ENCODE measurements at regions not wholly inside any gene's neighbourhood (a gene's known extent, or its start where the extent isn't known, plus 50 kb on each side); places are given as distances from the start of the nearest gene placed in this dataset.
A peak's percentile ranks its signal among the peaks of the same experiment; 100 is the strongest.
"Not testable (repeated sequence)": the region's sequence is repeated elsewhere in the genome, so short reads cannot be mapped to it uniquely, and the experiment has no call there.

DNA sequence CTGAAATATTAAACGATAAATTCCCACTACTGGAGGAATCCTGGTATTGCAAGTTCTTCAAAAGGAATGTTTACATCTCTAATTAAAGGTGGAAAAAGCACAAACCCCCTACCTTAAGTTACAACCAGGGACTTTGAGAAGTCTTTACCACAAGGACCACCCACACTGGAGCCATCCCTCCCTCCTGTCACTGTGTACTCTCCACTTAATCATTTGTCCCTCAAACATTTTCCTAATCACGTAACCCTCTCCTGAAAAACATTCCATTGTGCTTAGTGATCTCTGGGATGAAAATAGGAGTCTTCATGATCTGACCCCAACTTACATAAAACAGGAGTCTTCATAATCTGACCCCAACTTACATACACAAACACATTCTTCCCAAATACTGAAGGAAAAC is 85.7 kb downstream of the SUCLG1 start:
- no peak for DNase-seq

DNA sequence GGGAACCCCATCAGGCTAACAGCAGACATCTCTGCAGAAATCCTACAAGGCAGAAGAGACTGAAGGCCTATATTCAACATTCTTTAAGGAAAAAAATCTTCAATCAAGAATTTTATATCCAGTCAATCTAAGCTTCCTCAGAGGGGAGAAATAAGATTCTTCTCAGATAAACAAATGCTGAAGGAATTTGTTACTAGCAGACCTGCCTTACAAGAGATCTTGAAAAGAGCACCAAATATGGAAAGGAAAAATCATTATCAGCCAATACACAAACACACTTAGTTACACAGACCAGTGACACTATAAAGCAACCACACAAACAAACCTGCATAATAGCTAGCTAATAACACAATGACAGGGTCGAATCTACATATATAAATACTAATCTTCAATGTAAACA is 96.5 kb downstream of the SUCLG1 start:
- no peak for DNase-seq

DNA sequence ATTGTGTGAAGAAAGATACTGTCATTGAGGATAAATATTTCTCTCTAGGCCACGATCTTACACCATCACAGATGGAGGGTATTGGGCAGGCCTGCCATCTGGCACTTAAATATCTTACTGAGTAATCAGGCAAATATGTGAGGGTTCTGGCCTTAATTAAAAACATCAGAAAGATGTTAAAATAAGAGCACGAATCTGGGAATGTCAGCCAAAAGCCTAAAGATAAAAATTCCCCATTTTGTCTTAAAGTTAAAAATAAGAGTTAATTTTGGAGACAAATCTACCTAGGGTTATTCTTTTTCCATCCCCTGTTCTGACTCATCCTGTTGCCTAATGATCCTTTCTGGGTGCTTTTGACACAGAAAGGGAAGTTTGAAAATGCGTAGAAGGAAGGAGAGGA is 121.0 kb downstream of the SUCLG1 start:
- no peak for DNase-seq

DNA sequence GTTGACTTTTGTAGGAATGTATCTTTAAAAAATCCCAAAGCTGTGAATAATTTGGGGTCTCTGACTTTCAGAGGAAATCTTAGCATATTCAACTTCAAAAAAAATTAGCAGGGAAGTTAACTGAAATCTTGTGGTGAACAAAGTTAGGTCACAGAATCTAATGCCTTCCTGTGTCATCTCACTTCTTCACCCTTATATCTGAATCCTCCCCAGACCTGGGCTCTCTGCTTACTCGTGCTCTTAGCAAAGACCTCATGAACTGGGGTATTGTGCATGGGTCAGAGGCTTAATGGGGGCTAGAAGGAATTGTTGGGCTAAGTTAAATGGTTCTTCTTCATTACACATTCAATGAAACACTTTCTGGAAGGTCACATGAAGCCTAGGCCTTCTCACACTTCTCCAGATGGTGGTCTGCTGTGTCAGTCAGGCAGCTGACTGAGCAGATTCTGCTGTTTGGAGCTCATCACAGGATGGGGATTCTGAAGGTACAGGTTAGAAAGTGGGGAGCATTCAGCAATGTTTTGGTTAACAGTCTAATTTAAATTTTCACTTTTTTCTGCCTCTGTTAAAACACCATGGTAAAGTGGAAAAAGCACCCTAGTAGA is 131.3 kb downstream of the SUCLG1 start:
- no peak for DNase-seq

DNA sequence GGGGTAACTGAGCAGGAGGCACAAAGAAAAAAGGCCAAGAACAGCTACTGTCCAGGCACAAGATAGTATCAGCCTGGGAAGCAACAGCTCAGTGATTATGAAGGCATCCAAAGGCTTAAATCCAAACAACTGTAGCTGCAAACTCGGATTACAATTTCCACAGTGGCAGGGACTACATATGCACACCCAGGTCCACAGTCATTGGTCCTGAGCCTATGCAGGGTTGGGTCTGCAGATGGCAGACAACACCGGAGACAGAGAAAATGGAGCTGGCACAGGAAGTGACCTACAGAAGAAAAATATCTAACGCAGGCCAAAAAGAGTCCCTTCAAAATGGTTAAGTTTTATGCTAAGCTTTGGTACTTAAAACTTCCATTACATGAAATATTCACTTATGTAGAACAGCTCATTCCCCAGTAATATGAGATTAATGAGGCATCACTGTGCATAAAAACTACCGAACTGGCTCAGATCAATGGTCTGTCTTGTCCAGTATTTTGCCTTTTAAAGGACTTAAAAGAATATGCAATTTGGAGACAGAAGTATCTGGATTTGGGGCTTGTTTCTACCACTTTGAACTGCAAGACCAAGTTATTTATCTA is 132.1 kb downstream of the SUCLG1 start:
- DNase-seq = no peak

DNA sequence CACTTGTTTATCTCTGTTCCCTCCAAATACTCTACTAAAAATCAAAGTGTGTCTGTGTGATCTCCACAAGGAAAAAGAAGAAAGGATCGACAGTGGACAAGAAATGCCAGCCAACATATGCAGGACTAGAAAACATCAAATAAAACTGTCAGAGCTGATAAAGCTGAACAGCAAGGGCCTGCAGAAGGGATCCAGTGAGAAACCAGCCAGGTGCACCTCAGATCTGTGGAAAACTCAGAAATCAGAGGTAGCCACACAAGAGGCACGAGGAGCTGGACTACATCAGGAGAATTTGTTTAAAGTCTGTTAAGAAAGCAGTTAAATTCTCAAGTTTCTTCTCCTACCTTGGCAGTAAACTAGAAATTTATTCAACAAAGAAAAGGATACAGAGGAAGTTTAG is 135.2 kb downstream of the SUCLG1 start:
- DNase-seq = no peak

DNA sequence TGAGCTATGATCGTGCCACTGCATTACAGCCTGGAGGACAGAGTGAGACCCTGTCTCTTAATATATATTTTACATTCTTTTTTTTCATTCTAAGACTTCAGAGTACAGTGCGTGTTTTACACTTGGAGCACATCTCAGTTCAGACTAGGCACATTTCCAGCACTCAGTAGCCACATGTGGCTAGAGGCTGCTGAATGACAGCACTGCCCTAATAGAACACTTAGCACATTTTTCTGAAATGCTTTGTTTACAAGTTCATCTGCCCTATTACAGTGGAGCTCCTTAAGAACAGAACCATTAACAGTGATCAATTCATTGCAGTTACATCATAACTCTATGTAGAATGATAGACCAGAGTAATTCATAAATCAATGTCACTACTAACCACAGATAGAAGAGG is 138.1 kb downstream of the SUCLG1 start:
- DNase-seq = no peak

DNA sequence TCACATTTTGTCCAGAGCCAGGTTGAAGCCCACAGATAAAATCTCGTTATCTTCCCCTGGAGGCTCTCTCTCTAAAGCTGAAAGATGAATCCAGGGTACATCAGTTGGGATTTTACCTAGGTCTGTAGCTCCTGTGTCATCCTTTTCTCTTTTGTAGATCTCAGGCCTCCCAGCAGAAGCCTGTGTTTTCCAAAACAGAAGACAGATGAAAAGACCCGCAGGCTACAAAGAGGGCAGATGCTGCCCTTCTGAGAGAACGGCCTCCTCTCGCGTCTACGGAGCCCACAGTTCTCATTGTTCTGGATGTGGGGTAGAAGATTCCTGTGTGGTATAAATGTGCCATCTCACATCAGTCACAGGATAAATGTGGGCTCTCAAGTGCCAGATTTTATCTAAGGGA is 139.5 kb downstream of the SUCLG1 start:
- no peak for DNase-seq

DNA sequence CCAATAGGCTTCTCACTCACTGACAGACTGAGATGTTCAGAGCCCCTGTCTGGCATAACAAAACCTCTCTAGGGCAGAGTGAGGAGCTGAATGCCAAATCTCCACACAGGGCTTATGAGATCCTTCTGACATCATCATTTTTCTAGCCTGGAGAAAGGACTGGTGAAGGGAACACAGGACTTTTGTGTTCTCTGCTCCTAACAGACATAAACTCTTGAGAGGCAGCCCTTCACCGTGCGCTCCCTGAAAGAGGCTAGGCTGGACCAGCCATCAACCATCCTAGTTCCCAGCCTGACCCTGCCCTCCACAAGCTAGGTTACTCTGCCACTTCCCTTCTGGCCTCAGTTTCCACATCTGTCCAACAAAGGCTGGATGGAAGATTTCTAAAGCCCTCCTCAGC is 141.9 kb downstream of the SUCLG1 start:
- DNase-seq = no peak

DNA sequence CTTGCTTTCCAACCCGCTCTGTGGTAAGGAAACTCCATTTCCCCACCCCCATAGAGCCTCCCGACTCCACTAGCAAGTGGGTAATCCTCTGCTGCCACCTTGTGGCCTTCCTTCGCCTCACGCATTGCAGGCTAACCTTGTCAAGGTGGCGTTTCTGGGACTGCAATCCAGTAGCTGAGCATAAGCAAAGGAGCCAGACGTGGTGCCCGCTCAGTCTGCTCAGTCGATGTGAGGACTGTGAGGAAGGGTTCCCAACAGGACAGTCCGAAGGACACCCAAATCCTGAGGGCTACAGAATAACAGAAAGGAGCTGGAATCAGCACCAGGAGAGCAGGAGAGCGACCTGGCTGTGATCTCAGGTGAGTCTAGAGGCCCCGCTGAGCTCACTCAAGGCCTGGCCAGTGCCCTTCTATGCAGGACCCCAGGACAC is 144.2 kb downstream of the SUCLG1 start:
- DNase-seq = peak; percentile 64

DNA sequence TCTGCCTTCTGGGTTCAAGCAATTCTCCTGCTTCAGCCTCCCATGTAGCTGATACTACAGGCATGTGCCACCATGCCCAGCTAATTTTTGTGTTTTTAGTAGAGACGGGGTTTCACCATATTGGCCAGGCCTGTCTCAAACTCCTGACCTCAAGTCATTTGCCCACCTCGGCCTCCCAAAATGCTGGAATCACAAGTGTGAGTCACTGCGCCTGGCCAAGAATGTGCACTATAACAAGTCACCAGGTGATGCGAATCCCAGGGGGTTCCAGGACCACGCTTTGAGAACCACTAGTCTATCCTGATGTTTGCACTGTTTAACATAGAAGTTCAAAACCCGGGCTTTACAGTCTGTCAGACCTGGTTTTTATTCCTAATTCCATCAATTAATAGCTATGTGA is 144.8 kb downstream of the SUCLG1 start:
- no peak for DNase-seq

DNA sequence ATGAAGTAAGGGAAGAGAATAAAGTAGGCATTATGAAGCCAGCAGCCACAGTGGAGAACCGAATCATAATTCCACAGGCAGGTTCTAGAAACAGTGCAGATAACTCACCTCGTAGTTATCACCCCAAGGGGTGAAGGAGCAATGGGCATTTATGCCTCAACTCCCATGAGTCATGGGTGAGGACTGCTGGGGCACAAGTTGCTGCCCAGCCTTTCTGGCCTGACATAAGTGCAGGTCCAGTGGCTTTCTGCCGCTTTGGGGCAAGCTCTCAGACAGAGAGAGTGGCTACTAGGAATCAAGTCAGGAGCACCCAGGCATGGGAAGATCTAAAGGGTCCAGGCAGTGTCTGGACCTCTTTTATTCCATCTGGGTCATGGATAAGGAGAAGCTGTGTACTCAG is 149.8 kb downstream of the SUCLG1 start:
- DNase-seq = no peak

DNA sequence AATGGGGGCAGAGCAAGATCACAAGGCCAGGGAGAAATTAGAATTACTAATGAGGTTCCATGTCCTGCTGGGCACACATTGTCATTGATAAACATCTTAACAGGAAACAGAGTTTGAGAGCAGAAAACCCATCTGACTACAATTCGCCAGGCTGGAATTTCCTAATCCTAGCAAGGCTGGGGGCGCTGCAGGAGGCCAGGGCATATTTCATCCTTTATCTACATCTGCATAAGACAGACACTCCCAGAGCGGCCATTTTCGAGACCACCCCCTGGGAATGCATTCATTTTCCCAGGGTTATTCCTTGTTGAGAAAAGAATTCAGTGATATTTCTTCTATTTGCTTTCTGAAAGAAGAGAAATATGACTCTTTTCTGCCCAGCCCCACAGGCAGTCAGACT is 152.7 kb downstream of the SUCLG1 start:
- DNase-seq = no peak

DNA sequence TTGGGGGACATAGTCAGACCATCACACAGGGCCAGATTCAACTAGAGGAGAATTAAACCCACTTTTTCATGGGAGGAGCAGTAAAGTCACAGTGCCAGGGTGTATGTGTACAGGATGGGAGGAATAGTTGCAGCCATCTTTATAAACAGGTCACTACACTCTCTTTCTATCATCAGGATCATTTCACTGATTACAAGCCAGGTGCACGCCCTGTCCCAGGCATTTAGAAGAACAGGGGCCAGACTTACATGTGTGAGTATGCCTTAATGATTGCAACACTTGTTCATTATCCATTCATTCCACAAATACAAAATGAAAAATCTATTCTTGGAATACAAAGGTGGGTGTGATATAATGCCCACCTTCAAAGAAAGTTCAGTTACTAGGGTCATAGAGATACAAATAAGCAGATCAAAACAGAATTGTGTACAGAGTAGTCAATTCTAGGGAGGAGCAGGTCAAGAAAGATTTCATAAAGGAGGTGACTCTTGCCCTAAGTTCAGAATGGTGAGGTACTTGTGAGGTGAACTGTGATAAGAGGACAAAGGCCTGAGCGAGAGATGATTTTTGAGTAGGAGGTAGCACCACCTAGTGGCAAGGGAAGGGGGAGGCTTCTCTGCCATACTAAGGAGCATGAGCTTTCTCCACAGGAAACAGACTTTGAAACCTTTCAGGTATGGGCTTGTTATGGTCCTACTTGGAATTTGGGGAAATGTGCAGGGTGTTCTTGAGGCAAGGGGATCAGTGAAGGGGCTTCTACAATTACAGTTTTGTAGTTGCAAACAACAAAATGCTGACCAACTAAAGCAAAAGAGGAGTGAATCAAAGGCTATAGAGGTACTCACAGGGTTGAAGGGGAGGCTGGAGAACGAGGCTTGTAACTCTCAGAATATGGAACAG is 156.3 kb downstream of the SUCLG1 start:
- peak; percentile 25 for DNase-seq

DNA sequence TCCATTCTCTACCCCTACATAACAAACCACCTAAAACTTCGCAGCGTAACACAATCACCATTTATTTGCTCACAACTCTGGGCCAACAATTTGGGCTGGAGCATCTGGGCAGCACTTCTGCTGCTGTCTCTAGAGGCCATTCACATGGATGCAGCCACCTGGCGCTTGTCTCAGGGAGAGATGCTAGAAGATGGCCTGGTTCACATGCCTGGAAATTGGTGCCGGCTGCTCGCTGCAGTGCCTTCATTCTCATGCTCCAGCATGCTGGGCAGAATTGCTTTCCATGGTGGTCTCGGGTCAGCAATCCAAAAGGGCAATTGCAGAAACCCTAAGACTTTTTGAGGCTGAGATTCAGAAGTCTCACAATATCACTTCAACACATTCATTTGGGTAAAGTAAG is 157.4 kb downstream of the SUCLG1 start:
- no peak for DNase-seq

DNA sequence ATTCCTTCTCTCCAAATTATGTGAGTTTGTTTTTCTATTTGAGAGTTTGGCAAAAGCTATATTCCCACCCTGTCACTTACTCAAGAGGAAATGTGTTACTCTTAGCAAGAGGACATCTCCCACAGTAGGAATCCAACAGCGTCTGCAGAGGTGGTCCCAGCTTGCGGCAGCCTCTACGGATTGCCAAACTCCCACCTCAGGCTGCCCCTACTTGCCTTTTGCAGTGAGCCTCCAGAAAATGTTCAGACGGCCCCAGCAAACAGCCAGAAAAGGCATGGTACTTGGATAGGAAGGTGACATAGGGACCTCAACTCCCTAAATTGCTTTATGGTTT is 158.4 kb downstream of the SUCLG1 start:
- no peak for DNase-seq

DNA sequence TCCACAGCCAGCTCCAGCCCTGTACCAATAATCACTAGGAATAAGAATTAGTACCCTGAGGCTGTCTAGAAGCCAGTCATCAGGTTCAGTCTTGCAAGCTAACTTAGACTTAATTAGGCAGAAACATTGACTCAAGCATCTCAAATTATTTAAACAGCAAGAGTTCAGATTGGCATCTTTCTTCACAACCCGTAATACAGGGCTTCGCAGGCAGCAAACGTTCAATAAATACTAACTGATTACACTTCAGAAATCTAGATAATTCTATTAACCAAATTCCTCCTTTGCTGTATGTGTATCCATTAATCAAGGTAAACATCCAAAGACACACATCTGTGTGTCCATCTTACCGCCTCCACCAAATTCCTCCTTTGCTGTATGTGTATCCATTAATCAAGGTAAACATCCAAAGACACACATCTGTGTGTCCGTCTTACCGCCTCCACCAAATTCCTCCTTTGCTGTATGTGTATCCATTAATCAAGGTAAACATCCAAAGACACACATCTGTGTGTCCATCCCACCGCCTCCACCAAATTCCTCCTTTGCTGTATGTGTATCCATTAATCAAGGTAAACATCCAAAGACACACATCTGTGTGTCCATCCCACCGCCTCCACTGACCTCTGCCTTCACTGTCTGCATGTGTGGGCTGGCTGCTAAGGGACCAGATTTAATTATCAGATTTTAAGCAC is 158.9 kb downstream of the SUCLG1 start:
- DNase-seq = not testable (repeated sequence)

DNA sequence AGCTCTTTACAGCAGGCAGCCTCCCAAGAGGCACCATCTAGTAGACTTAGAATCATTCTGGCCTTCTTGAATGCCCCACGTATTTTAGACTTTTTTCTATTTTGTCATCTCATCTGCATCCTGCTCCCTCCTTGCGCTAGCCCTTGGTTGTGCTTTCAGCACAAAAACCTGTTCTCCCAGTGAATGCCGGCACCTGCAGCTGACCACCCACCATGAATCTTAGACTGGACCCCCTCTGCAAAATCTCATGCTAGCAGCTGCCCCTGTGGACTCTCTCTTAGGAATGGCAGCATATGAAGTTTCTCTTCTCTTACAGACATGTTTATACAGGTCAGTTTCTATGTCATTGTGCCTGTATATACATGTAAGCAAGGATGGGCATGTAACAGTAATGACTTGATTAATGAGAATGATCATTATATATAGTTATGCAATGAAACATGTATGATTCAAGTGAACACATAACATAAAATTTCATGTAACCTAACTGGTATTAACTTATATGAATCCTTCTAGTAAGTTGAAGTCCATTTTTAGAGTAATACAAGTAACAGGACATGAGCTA is 159.8 kb downstream of the SUCLG1 start:
- no peak for DNase-seq

DNA sequence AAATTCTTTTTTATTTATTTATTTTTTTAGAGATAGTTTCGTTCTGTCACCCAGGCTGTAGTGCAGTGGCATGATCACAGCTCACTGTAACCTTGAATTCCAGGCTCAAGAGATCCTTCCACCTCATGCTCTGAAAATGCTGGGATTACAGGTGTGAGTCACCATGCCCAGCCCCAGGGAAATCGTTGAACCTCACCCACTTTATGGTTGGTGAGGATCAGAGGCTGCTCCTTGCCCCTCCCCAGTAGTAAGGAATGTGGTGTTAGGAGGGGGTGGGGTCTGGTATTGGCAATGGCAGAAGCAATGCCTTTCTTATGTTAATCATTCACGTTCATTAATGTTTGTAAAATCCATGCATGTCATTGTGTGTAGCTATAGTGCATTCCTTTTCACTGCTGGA is 161.9 kb downstream of the SUCLG1 start:
- no peak for DNase-seq

DNA sequence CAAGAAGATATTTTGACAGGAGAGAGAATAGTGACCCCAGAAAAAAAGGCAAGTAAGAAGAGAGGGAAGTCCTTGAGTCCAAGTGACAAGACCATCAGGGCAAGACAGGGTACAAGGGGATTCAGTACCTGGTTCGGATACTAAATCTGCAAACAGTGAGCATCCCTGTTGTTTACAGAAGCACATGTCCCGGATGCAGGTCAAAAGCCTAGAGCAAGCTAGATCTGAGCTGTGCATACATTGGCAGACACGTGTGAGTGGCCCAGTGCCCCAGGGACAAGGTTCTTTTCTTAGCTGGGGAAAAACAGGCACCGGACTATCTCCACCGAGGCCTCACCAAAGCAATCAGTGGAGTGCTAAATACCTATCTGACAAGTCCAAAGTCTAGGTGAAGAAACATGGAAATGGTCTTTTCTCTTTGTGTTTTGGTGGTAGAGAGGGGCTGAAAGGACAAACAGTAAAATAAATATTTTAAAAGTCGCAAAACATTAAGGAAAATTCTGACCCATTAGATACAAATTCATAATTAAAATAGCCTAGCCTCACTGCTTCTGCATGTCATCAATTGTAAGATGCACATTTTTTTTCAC is 165.2 kb downstream of the SUCLG1 start:
- no peak for DNase-seq

DNA sequence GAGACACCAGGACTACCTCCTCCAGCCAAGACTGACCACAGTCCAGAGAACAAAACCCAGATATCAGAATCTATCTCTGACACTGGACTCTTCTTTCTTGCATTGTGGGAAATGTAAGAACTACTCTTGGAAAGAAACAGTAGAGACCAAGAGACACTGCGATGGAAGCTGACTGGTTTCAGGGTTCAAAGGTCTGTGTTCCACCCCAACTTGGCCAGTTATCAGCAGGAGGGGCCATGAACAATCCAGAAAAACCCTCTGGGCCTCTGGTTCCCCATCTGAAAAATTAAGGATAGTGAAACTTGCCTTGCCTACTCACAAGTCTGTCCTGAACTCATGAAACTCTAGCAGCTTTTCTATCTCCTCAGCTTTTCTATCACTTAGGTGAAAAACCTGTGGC is 166.5 kb downstream of the SUCLG1 start:
- DNase-seq = no peak

DNA sequence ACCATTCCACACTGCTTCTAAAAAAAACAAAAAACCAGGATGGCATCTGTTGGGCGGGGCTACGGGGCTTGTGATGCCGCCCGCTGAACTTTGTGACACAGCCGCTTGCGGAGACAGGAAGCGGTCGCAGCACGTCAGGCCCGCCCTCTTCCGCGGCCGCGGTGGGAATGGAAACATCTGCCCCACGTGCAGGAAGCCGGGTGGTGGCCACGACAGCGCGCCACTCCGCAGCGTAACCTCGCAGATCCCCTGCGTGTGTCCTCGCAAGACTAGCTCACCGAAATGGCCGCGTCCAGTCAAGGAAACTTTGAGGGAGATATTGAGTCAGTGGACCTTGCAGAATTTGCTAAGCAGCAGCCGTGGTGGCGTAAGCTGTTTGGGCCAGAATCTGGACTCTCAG is 168.5 kb downstream of the SUCLG1 start:
- no peak for DNase-seq

DNA sequence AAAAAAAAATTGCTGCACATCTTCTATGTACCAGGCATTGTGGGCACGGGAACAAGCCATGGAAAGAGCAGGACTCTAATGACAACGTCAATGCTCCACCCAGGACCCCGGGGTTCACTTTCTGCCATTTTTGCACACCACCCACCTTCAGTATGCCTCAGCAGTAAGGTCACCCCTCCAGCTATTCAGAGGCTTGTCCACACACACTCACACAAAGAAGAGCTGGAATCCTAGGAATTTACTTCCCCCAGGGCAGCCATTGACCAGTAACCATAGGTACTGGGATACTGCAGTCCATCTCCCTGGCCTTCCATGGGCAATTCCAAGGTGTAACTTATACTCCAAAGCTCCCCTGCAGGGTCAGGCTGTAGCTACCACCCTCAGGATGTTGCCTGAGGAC is 170.8 kb downstream of the SUCLG1 start:
- DNase-seq = no peak
